KMS-11 (cell line): ENCODE measurements at regions not wholly inside any gene's neighbourhood (a gene's known extent, or its start where the extent isn't known, plus 50 kb on each side); places are given as distances from the start of the nearest gene placed in this dataset.

Source experiments
- H2AFZ ChIP-seq: fragments of 200-600 bp; sonication (generic); 2 replicates; pipeline ENCODE4 v1.6.1; 2016; ENCODE audit warnings: antibody characterized with exemption, mixed run types, low read depth
- H3K27ac ChIP-seq: fragments of 200-600 bp; sonication (generic); 2 replicates; pipeline ENCODE4 v1.6.1; 2016; ENCODE audit warnings: mild to moderate bottlenecking, mixed run types
- H3K27me3 ChIP-seq: fragments of 200-600 bp; sonication (generic); 2 replicates; pipeline ENCODE4 v1.6.1; 2017; ENCODE audit warnings: mild to moderate bottlenecking, low read depth, mixed run types, moderate library complexity; ENCODE audit not compliant: insufficient read depth
- H3K36me3 ChIP-seq: fragments of 200-600 bp; sonication (generic); 2 replicates; pipeline ENCODE4 v1.6.1; 2017; ENCODE audit warnings: mild to moderate bottlenecking, mixed run types; ENCODE audit not compliant: insufficient read depth
- H3K4me1 ChIP-seq: fragments of 200-600 bp; sonication (generic); 2 replicates; pipeline ENCODE4 v1.6.1; 2016; ENCODE audit warnings: mild to moderate bottlenecking, low read depth, mixed run types; ENCODE audit not compliant: poor library complexity, severe bottlenecking
- H3K4me2 ChIP-seq: fragments of 200-600 bp; sonication (generic); 2 replicates; pipeline ENCODE4 v1.7.0; 2016; ENCODE audit warnings: mild to moderate bottlenecking, mixed run types
- H3K4me3 ChIP-seq: fragments of 200-600 bp; sonication (generic); IDR thresholded peaks from 2 replicates; pipeline ENCODE4 v1.6.1; 2017; ENCODE audit warnings: low read depth, low read length, mixed read lengths; ENCODE audit not compliant: insufficient read depth
- H3K79me2 ChIP-seq: fragments of 200-600 bp; sonication (generic); 2 replicates; pipeline ENCODE4 v1.6.1; 2016; ENCODE audit warnings: low read depth, mixed run types; ENCODE audit not compliant: insufficient read depth
- H3K9ac ChIP-seq: fragments of 200-600 bp; sonication (generic); 2 replicates; pipeline ENCODE4 v1.6.1; 2016; ENCODE audit warnings: mild to moderate bottlenecking, mixed run types
- H4K20me1 ChIP-seq: fragments of 200-600 bp; sonication (generic); 2 replicates; pipeline ENCODE4 v1.6.1; 2016; ENCODE audit warnings: mild to moderate bottlenecking, mixed run types; ENCODE audit not compliant: insufficient read depth
- TF ChIP-seq, protein P1 (sequence below): fragments of 200-600 bp; sonication (generic); conservative IDR thresholded peaks from 2 replicates; pipeline ENCODE4 v1.6.1; 2017; ENCODE audit warnings: low read depth, mild to moderate bottlenecking, antibody characterized with exemption, low read length, moderate library complexity, mixed read lengths

- Histone ChIP-seq H3K79me2 (no peaks in the 10 kb centered on the region), H3K9ac (no peak overlapping the region), H3K27ac (no peak overlapping the region), H3K4me3 (no peak overlapping the region), H3K27me3 (no peaks in the 10 kb centered on the region), H4K20me1 (no peaks in the 10 kb centered on the region), H2AFZ (no peak overlapping the region), H3K4me2 (no peak overlapping the region), H3K36me3 (no peaks in the 10 kb centered on the region), H3K4me1 (no peaks in the 10 kb centered on the region)
- TF ChIP-seq, protein P1, sequence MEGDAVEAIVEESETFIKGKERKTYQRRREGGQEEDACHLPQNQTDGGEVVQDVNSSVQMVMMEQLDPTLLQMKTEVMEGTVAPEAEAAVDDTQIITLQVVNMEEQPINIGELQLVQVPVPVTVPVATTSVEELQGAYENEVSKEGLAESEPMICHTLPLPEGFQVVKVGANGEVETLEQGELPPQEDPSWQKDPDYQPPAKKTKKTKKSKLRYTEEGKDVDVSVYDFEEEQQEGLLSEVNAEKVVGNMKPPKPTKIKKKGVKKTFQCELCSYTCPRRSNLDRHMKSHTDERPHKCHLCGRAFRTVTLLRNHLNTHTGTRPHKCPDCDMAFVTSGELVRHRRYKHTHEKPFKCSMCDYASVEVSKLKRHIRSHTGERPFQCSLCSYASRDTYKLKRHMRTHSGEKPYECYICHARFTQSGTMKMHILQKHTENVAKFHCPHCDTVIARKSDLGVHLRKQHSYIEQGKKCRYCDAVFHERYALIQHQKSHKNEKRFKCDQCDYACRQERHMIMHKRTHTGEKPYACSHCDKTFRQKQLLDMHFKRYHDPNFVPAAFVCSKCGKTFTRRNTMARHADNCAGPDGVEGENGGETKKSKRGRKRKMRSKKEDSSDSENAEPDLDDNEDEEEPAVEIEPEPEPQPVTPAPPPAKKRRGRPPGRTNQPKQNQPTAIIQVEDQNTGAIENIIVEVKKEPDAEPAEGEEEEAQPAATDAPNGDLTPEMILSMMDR, result no peak
Measured at GRCh38 chr11:70682056-70682455, 283.7 kb downstream of the CTTN start.

- no peaks in the 10 kb centered on the region for H3K79me2 ChIP-seq
- H3K4me1 ChIP-seq, result no peaks in the 10 kb centered on the region
- H3K27ac ChIP-seq, result no peak overlapping the region
- H3K27me3 ChIP-seq, result no peaks in the 10 kb centered on the region
- H3K36me3 ChIP-seq, result no peaks in the 10 kb centered on the region
- no peak overlapping the region for H3K9ac ChIP-seq
- H4K20me1 ChIP-seq, result no peaks in the 10 kb centered on the region
- no peak overlapping the region for H2AFZ ChIP-seq
- no peak overlapping the region for H3K4me3 ChIP-seq
- TF ChIP-seq, protein P1, result no peak
- H3K4me2 ChIP-seq, result no peak overlapping the region
Measured at GRCh38 chr11:70682760-70683159, 284.4 kb downstream of the CTTN start.

GRCh38 chr11:70687716-70688115 is 289.4 kb downstream of the CTTN start:
- no peaks in the 10 kb centered on the region for H4K20me1 ChIP-seq
- H3K4me3 ChIP-seq, result no peak overlapping the region
- no peak overlapping the region for H3K27ac ChIP-seq
- TF ChIP-seq, protein P1, result no peak
- H2AFZ ChIP-seq, result no peak overlapping the region
- H3K27me3 ChIP-seq, result no peaks in the 10 kb centered on the region
- no peaks in the 10 kb centered on the region for H3K36me3 ChIP-seq
- no peaks in the 10 kb centered on the region for H3K4me1 ChIP-seq
- H3K79me2 ChIP-seq, result no peaks in the 10 kb centered on the region
- no peak overlapping the region for H3K4me2 ChIP-seq
- no peak overlapping the region for H3K9ac ChIP-seq

GRCh38 chr11:70688142-70688541 is 289.8 kb downstream of the CTTN start:
- H3K4me2 ChIP-seq, result no peak overlapping the region
- TF ChIP-seq, protein P1, result no peak
- no peak overlapping the region for H3K4me3 ChIP-seq
- no peaks in the 10 kb centered on the region for H3K27me3 ChIP-seq
- no peak overlapping the region for H3K27ac ChIP-seq
- no peaks in the 10 kb centered on the region for H3K36me3 ChIP-seq
- H3K9ac ChIP-seq, result no peak overlapping the region
- no peaks in the 10 kb centered on the region for H4K20me1 ChIP-seq
- no peaks in the 10 kb centered on the region for H3K4me1 ChIP-seq
- no peak overlapping the region for H2AFZ ChIP-seq
- no peaks in the 10 kb centered on the region for H3K79me2 ChIP-seq
